A549 (cell line): ENCODE measurements at regions not wholly inside any gene's neighbourhood (a gene's known extent, or its start where the extent isn't known, plus 50 kb on each side); places are given as distances from the start of the nearest gene placed in this dataset.

ENCODE experiments used
- ATAC-seq, 2 experiments: fragments of 200-7000 bp in 1 of 2; fragments of >200 bp in 1 of 2; cut with Nextera tagmentation in 1 of 2; cut with Tn5 transposase in 1 of 2; 3 replicates each; pipeline versions ENCODE4 v1.8.0 to v1.9.1; 2018 to 2020; ENCODE audit warnings: mild to moderate bottlenecking in 1 of 2, moderate library complexity in 1 of 2
- CTCF ChIA-PET: fragments of 300-600 bp; sonication (Branson Sonifier 250); formaldehyde crosslinking; extraction: SDS; loops from one replicate; lab custom pipeline; 2021; ENCODE audit warnings: antibody characterized with exemption, inconsistent platforms; lab: Yijun Ruan, JAX
- POLR2A ChIA-PET: fragments of 350-600 bp; formaldehyde crosslinking; extraction: SDS; loops from one replicate; lab custom pipeline; 2021; ENCODE audit warnings: antibody characterized with exemption, inconsistent platforms; lab: Yijun Ruan, JAX
- DNase-seq, 2 experiments: peaks; one replicate each; pipeline versions ENCODE4 v3.0.0 to v3.0.0-alpha.2; 2011 to 2016; ENCODE audit warnings: low read depth in 1 of 2, low spot score in 1 of 2
- FAIRE-seq: peaks from 2 replicates; lab custom pipeline; 2011; peaks lifted over from hg19 to GRCh38; lab: Jason Lieb, UNC
- H3K27ac ChIP-seq, 2 experiments: fragments of >200 bp; sonication (Bioruptor Twin); formaldehyde crosslinking; 3 replicates each; pipeline ENCODE4 v1.5.1; 2016 to 2017
- H3K4me1 ChIP-seq: fragments of >200 bp; sonication (Bioruptor Twin); formaldehyde crosslinking; 3 replicates; pipeline ENCODE4 v1.6.1; 2016
- H3K4me2 ChIP-seq: fragments of >200 bp; sonication (Bioruptor Twin); formaldehyde crosslinking; 3 replicates; pipeline ENCODE4 v1.6.1; 2016
- H3K4me3 ChIP-seq: fragments of >200 bp; sonication (Bioruptor Twin); formaldehyde crosslinking; 3 replicates; pipeline ENCODE4 v1.5.1; 2016
- H3K9me3 ChIP-seq: fragments of >200 bp; sonication (Bioruptor Twin); formaldehyde crosslinking; 3 replicates; pipeline ENCODE4 v1.6.1; 2016
- BHLHE40 ChIP-seq: IDR thresholded peaks from 2 replicates; pipeline ENCODE4 v1.6.1; 2012; ENCODE audit warnings: low read depth, low read length, inconsistent platforms
- CBX2 ChIP-seq: fragments of 200-600 bp; sonication (generic); IDR thresholded peaks from 2 replicates; pipeline ENCODE4 v1.6.1; 2016; ENCODE audit warnings: low read depth, mild to moderate bottlenecking, borderline replicate concordance
- CTCF ChIP-seq: fragments of >200 bp; sonication (Bioruptor Twin); formaldehyde crosslinking; IDR thresholded peaks from 3 replicates; pipeline ENCODE4 v1.5.1; 2016
- ELK1 ChIP-seq: fragments of 150-350 bp; IDR thresholded peaks from 2 replicates; pipeline ENCODE4 v1.6.1; 2014; ENCODE audit warnings: low read depth, mild to moderate bottlenecking, low read length
- ESRRA ChIP-seq: fragments of 150-350 bp; IDR thresholded peaks from 2 replicates; pipeline ENCODE4 v1.6.1; 2014; ENCODE audit warnings: mild to moderate bottlenecking, low read length, borderline replicate concordance
- FOSL2 ChIP-seq, 2 experiments: fragments of 450-650 bp in 1 of 2; fragments of >200 bp in 1 of 2; sonication (Bioruptor Twin) in 1 of 2; formaldehyde crosslinking; IDR thresholded peaks; 2 replicates each; pipeline versions ENCODE4 v1.5.0 to v1.6.1; 2016 to 2020; ENCODE audit warnings: mild to moderate bottlenecking in 1 of 2, moderate library complexity in 1 of 2
- GATA3 ChIP-seq: IDR thresholded peaks from 2 replicates; pipeline ENCODE4 v1.6.1; 2012; ENCODE audit warnings: borderline replicate concordance
- HMGXB4 ChIP-seq: fragments of 250-450 bp; sonication (Bioruptor Pico); IDR thresholded peaks from 2 replicates; pipeline ENCODE4 v1.5.0; 2021; ENCODE audit warnings: mild to moderate bottlenecking, moderate library complexity, borderline replicate concordance
- HOXB5 ChIP-seq: fragments of 250-450 bp; sonication (Bioruptor Pico); IDR thresholded peaks from 2 replicates; pipeline ENCODE4 v1.5.0; 2020; ENCODE audit warnings: mild to moderate bottlenecking, moderate library complexity
- KDM1A ChIP-seq: fragments of 200-600 bp; sonication (generic); IDR thresholded peaks from 2 replicates; pipeline ENCODE4 v1.6.1; 2016; ENCODE audit warnings: low read depth, mild to moderate bottlenecking
- KDM5A ChIP-seq: fragments of 200-600 bp; sonication (generic); IDR thresholded peaks from 2 replicates; pipeline ENCODE4 v1.6.1; 2016; ENCODE audit warnings: antibody characterized with exemption, mild to moderate bottlenecking
- MAFK ChIP-seq: fragments of 450-650 bp; IDR thresholded peaks from 2 replicates; pipeline ENCODE4 v1.6.1; 2014; ENCODE audit not compliant: partially characterized antibody
- NPAS2 ChIP-seq: fragments of 250-450 bp; sonication (Bioruptor Pico); IDR thresholded peaks from 2 replicates; pipeline ENCODE4 v1.8.0; 2022; ENCODE audit warnings: mild to moderate bottlenecking, moderate library complexity, borderline replicate concordance
- NR3C1 ChIP-seq: fragments of >200 bp; sonication (Bioruptor Twin); formaldehyde crosslinking; IDR thresholded peaks from 3 replicates; pipeline ENCODE4 v1.6.1; 2017
- REST ChIP-seq: fragments of 200-600 bp; sonication (generic); IDR thresholded peaks from 2 replicates; pipeline ENCODE4 v1.6.1; 2016; ENCODE audit warnings: antibody characterized with exemption, mild to moderate bottlenecking, moderate library complexity
- RFX5 ChIP-seq: fragments of 450-650 bp; IDR thresholded peaks from 2 replicates; pipeline ENCODE4 v1.7.1; 2014; ENCODE audit warnings: antibody characterized with exemption, mild to moderate bottlenecking, moderate library complexity
- RNF2 ChIP-seq: fragments of 200-600 bp; sonication (generic); IDR thresholded peaks from 2 replicates; pipeline ENCODE4 v1.6.1; 2016; ENCODE audit warnings: low read depth, mild to moderate bottlenecking, antibody characterized with exemption, moderate library complexity, borderline replicate concordance
- SMC3 ChIP-seq: fragments of >200 bp; sonication (Bioruptor Twin); formaldehyde crosslinking; IDR thresholded peaks from 3 replicates; pipeline ENCODE4 v1.6.1; 2018; ENCODE audit warnings: inconsistent platforms
- USF2 ChIP-seq: fragments of 450-650 bp; IDR thresholded peaks from 2 replicates; pipeline ENCODE4 v1.6.1; 2014; ENCODE audit warnings: antibody characterized with exemption
- WGBS: methylation state at CpG from one replicate; pipeline ENCODE4 v1.1.6; 2017; ENCODE audit errors: missing lambda C conversion rate; 5-methylcytosine and 5-hydroxymethylcytosine counted together

GRCh38 chr2:152925547-152926448 lies 207.4 kb downstream of the ARL6IP6 start (continued):
- TF ChIP-seq REST (no peak), CTCF (peak; percentile 69), FOSL2 (IDR thresholded peaks at IDR 0.05) (no peak), FOSL2 (CRISPR knock-in tag; IDR thresholded peaks at IDR 0.05) (no peak), NR3C1 (no peak), RFX5 (no peak), USF2 (peak; percentile 9; the same call in 1 of the 2 replicates), SMC3 (peak; percentile 58)

GRCh38 chr2:152924722-152925121 lies 206.3 kb downstream of the ARL6IP6 start:
- POLR2A ChIA-PET = no interaction called here
- Histone ChIP-seq H3K4me2 (no peak overlapping the region), H3K4me3 (no peak overlapping the region), H3K27ac (no peak overlapping the region), H3K4me1 (no peaks in the 10 kb centered on the region), H3K9me3 (no peaks in the 10 kb centered on the region)
- CTCF ChIA-PET = no interaction called here
- TF ChIP-seq ESRRA = no peak
- TF ChIP-seq GATA3 = no peak
- TF ChIP-seq REST = no peak
- 7% methylated on average over 3 of the region's 3 CpGs for WGBS
- no peak for ATAC-seq
- no peak for DNase-seq
- no peak for FAIRE-seq

- 4% methylated on average over 1 of the region's 1 CpG for WGBS
- H3K4me3 ChIP-seq = no peak overlapping the region
- no peak overlapping the region for H3K27ac ChIP-seq
- DNase-seq = no peak
- CTCF ChIA-PET = no interaction called here
- no peak for ATAC-seq
- TF ChIP-seq NPAS2 (CRISPR knock-in tag) = no peak
- TF ChIP-seq RNF2 = no peak
- TF ChIP-seq HOXB5 (CRISPR knock-in tag) = no peak
- TF ChIP-seq KDM1A = no peak
- no peak for TF ChIP-seq SMC3
- TF ChIP-seq CBX2 = no peak
- TF ChIP-seq FOSL2 (IDR thresholded peaks at IDR 0.05) = no peak
- TF ChIP-seq FOSL2 (CRISPR knock-in tag; IDR thresholded peaks at IDR 0.05) = no peak
- TF ChIP-seq MAFK = no peak
- TF ChIP-seq BHLHE40 = no peak
- TF ChIP-seq HMGXB4 (CRISPR knock-in tag) = no peak
- no peak for TF ChIP-seq ELK1
- TF ChIP-seq KDM5A = no peak
- H3K9me3 ChIP-seq = no peaks in the 10 kb centered on the region
- H3K4me2 ChIP-seq = no peak overlapping the region
- no peaks in the 10 kb centered on the region for H3K4me1 ChIP-seq
- POLR2A ChIA-PET = no interaction called here
- FAIRE-seq = no peak
Observed at GRCh38 chr2:152924219-152924618, 205.8 kb downstream of the ARL6IP6 start.
